HL-60 (cell line): ENCODE measurements at regions not wholly inside any gene's neighbourhood (a gene's known extent, or its start where the extent isn't known, plus 50 kb on each side); places are given as distances from the start of the nearest gene placed in this dataset.

Source experiments
- DNase-seq, 2 experiments: peaks; one replicate each; pipeline ENCODE4 v3.0.0-alpha.2; 2010 to 2020; ENCODE audit warnings: low read depth in 1 of 2, low spot score in 1 of 2
- H3K27ac ChIP-seq: fragments of 250-450 bp; sonication (Bioruptor Pico); replicated peaks from 2 replicates; pipeline ENCODE4 v1.5.1; 2020; ENCODE audit warnings: mild to moderate bottlenecking, moderate library complexity
- H3K27me3 ChIP-seq: fragments of 250-450 bp; sonication (Bioruptor Pico); 2 replicates; pipeline ENCODE4 v1.5.1; 2021; ENCODE audit warnings: mild to moderate bottlenecking, moderate library complexity; ENCODE audit not compliant: insufficient read depth, poor library complexity, severe bottlenecking
- H3K4me3 ChIP-seq: replicated peaks from 2 replicates; pipeline ENCODE4 v1.5.1; 2011; ENCODE audit warnings: mild to moderate bottlenecking, control low read depth, low read length; ENCODE audit not compliant: insufficient read depth
- CTCF ChIP-seq: IDR thresholded peaks from one replicate; pipeline ENCODE4 v1.5.1; 2011; ENCODE audit warnings: low read length, control low read depth, inconsistent platforms; ENCODE audit not compliant: insufficient read depth
- GABPA ChIP-seq: IDR thresholded peaks from 2 replicates; pipeline ENCODE4 v1.6.1; 2012; ENCODE audit warnings: low read depth
- POLR2AphosphoS5 ChIP-seq: IDR thresholded peaks from 2 replicates; pipeline ENCODE4 v1.6.1; 2012; ENCODE audit warnings: low read depth
- SPI1 ChIP-seq: IDR thresholded peaks from 2 replicates; pipeline ENCODE4 v1.6.1; 2012; ENCODE audit warnings: low read depth, mild to moderate bottlenecking, borderline replicate concordance
- TF ChIP-seq, protein P1 (sequence below): IDR thresholded peaks from 2 replicates; pipeline ENCODE4 v1.6.1; 2012; ENCODE audit warnings: low read depth; ENCODE audit not compliant: insufficient replicate concordance

DNA sequence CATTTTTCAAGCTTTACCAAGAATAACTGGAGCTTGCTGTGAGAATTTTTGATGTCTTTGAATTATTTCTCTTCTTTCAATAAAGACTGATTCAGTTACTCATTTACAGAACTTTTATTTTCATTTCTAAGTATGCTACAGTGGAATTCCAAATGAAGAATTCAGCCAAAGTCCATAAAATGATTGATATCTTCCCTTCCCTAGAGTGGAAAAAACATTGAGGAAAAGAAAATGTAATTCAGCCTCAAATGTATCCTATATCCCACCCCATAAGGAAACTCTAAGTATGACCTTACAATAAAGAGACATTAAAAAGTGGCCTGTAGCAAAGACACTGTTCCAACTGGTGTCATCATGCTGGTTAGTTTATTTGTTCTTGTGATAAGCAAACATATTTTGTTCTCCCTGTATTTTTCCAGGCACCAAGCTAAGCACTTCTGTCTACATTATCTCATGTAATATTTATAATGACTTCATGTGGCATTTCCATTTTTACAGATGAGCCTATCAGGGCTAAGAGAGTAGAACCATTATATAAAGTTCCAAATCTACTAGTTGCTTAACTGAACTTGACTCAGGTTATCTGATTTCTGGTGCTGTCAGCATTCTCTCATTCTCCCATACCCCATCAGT lies 450.4 kb downstream of the NEBL start:
- TF ChIP-seq CTCF (no peak), POLR2AphosphoS5 (no peak), SPI1 (no peak)
- no peak overlapping the region for H3K4me3 ChIP-seq
- no peak for DNase-seq
- no peaks in the 10 kb centered on the region for H3K27me3 ChIP-seq
- no peak overlapping the region for H3K27ac ChIP-seq

GRCh38 chr10:20443094-20443493 lies 454.0 kb downstream of the NEBL start:
- no peak overlapping the region for H3K27ac ChIP-seq

DNA sequence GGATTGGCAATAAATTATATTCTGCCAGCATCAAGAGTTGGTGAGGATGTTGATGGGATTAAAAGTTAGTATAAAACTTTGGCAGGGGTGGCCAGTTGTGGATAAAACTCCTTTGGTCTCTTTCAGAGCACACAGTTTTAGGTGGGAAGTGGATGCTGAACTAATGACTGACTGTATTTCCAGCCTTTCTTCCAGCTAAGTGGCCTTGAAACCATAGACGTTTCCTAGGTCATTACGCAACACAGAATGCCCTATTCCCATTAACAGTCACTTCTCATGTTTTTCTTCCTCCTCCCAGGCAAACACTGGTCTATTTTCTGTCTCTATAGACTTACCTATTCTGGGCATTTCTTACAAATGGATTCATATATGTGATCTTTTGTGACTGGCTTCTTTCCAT lies 467.4 kb downstream of the NEBL start:
- no peak overlapping the region for H3K4me3 ChIP-seq
- TF ChIP-seq GABPA (no peak), POLR2AphosphoS5 (no peak), CTCF (no peak), SPI1 (no peak)
- TF ChIP-seq, protein P1, sequence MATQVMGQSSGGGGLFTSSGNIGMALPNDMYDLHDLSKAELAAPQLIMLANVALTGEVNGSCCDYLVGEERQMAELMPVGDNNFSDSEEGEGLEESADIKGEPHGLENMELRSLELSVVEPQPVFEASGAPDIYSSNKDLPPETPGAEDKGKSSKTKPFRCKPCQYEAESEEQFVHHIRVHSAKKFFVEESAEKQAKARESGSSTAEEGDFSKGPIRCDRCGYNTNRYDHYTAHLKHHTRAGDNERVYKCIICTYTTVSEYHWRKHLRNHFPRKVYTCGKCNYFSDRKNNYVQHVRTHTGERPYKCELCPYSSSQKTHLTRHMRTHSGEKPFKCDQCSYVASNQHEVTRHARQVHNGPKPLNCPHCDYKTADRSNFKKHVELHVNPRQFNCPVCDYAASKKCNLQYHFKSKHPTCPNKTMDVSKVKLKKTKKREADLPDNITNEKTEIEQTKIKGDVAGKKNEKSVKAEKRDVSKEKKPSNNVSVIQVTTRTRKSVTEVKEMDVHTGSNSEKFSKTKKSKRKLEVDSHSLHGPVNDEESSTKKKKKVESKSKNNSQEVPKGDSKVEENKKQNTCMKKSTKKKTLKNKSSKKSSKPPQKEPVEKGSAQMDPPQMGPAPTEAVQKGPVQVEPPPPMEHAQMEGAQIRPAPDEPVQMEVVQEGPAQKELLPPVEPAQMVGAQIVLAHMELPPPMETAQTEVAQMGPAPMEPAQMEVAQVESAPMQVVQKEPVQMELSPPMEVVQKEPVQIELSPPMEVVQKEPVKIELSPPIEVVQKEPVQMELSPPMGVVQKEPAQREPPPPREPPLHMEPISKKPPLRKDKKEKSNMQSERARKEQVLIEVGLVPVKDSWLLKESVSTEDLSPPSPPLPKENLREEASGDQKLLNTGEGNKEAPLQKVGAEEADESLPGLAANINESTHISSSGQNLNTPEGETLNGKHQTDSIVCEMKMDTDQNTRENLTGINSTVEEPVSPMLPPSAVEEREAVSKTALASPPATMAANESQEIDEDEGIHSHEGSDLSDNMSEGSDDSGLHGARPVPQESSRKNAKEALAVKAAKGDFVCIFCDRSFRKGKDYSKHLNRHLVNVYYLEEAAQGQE, result no peak
- DNase-seq, result no peak
- H3K27ac ChIP-seq, result no peak overlapping the region
- H3K27me3 ChIP-seq, result no peaks in the 10 kb centered on the region

More at GRCh38 chr10:20443094-20443493, 454.0 kb downstream of the NEBL start:
- TF ChIP-seq, protein P1, result no peak
- TF ChIP-seq SPI1 (no peak), GABPA (no peak)
- Histone ChIP-seq H3K4me3 (no peak overlapping the region), H3K27me3 (no peaks in the 10 kb centered on the region)
- DNase-seq, result no peak

- H3K27me3 ChIP-seq, result no peaks in the 10 kb centered on the region
- no peak overlapping the region for H3K27ac ChIP-seq
- DNase-seq, result no peak
- no peak overlapping the region for H3K4me3 ChIP-seq
- TF ChIP-seq SPI1 (no peak), CTCF (no peak), POLR2AphosphoS5 (no peak), GABPA (no peak)
- TF ChIP-seq, protein P1, result no peak
Observed at GRCh38 chr10:20427821-20428220, 469.3 kb downstream of the NEBL start.
